Muscle of arm (tissue), 1 donor: ENCODE measurements at regions not wholly inside any gene's neighbourhood (a gene's known extent, or its start where the extent isn't known, plus 50 kb on each side); places are given as distances from the start of the nearest gene placed in this dataset.

Source experiments
- DNase-seq: peaks from one replicate; pipeline ENCODE4 v3.0.0-alpha.2; 2013

GRCh38 chr9:96087669-96088299 is 212.3 kb downstream of the ERCC6L2 start:
- no peak for DNase-seq

- no peak for DNase-seq
These were observed 211.6 kb downstream of the ERCC6L2 start for GRCh38 chr9:96086936-96087571.

- no peak for DNase-seq
These were observed 210.1 kb downstream of the ERCC6L2 start for GRCh38 chr9:96085491-96086143.

- no peak for DNase-seq
These were observed 208.8 kb downstream of the ERCC6L2 start for GRCh38 chr9:96084331-96084734.

GRCh38 chr9:96082516-96083232 is 207.2 kb downstream of the ERCC6L2 start:
- DNase-seq: no peak

GRCh38 chr9:96080364-96080763 is 204.9 kb downstream of the ERCC6L2 start:
- no peak for DNase-seq

GRCh38 chr9:96079779-96080178 is 204.3 kb downstream of the ERCC6L2 start:
- no peak for DNase-seq

GRCh38 chr9:96078897-96079490 is 203.5 kb downstream of the ERCC6L2 start:
- DNase-seq: no peak

- no peak for DNase-seq
These were observed 200.3 kb downstream of the ERCC6L2 start for GRCh38 chr9:96075757-96076156.

GRCh38 chr9:96075111-96075510 is 199.6 kb downstream of the ERCC6L2 start:
- DNase-seq: no peak

- DNase-seq: no peak
These were observed 198.3 kb downstream of the ERCC6L2 start for GRCh38 chr9:96073531-96074480.

GRCh38 chr9:96072930-96073329 is 197.4 kb downstream of the ERCC6L2 start:
- no peak for DNase-seq

GRCh38 chr9:96071815-96072124 is 196.3 kb downstream of the ERCC6L2 start:
- no peak for DNase-seq

GRCh38 chr9:96071076-96071814 is 195.8 kb downstream of the ERCC6L2 start:
- DNase-seq: no peak

- no peak for DNase-seq
These were observed 194.2 kb downstream of the ERCC6L2 start for GRCh38 chr9:96069629-96070220.

- no peak for DNase-seq
These were observed 193.0 kb downstream of the ERCC6L2 start for GRCh38 chr9:96068511-96068910.

GRCh38 chr9:96067600-96067999 is 192.1 kb downstream of the ERCC6L2 start:
- no peak for DNase-seq

GRCh38 chr9:96067004-96067403 is 191.5 kb downstream of the ERCC6L2 start:
- no peak for DNase-seq

GRCh38 chr9:96065482-96066251 is 190.2 kb downstream of the ERCC6L2 start:
- no peak for DNase-seq
